GM12874 (cell line): ENCODE measurements at regions not wholly inside any gene's neighbourhood (a gene's known extent, or its start where the extent isn't known, plus 50 kb on each side); places are given as distances from the start of the nearest gene placed in this dataset.

ENCODE experiments used
- TF ChIP-seq, protein P1 (sequence below): IDR thresholded peaks from 2 replicates; pipeline ENCODE4 v1.5.1; 2011; ENCODE audit warnings: low read depth, mild to moderate bottlenecking, control low read depth, low read length, moderate library complexity; ENCODE audit not compliant: insufficient read depth

DNA sequence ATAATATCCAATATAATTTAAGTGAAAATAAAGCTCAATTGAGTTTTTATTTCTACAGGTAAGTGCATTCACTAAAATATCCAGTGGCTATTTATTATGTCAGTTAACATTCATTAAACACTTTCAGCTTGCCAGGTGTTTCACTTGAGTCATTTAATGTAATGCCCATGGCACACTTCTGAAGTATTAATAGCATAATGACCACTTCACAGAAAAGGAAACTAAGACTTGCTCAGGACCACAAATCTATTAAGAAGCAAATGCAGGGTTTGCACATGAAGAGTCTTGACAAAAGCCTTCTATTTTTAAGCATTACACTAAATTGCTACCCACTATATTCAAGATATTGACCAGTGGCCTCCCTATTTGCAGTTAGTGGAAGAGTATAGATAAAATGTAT is 612.7 kb downstream of the KCTD8 start:
- TF ChIP-seq, protein P1, sequence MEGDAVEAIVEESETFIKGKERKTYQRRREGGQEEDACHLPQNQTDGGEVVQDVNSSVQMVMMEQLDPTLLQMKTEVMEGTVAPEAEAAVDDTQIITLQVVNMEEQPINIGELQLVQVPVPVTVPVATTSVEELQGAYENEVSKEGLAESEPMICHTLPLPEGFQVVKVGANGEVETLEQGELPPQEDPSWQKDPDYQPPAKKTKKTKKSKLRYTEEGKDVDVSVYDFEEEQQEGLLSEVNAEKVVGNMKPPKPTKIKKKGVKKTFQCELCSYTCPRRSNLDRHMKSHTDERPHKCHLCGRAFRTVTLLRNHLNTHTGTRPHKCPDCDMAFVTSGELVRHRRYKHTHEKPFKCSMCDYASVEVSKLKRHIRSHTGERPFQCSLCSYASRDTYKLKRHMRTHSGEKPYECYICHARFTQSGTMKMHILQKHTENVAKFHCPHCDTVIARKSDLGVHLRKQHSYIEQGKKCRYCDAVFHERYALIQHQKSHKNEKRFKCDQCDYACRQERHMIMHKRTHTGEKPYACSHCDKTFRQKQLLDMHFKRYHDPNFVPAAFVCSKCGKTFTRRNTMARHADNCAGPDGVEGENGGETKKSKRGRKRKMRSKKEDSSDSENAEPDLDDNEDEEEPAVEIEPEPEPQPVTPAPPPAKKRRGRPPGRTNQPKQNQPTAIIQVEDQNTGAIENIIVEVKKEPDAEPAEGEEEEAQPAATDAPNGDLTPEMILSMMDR: no peak

DNA sequence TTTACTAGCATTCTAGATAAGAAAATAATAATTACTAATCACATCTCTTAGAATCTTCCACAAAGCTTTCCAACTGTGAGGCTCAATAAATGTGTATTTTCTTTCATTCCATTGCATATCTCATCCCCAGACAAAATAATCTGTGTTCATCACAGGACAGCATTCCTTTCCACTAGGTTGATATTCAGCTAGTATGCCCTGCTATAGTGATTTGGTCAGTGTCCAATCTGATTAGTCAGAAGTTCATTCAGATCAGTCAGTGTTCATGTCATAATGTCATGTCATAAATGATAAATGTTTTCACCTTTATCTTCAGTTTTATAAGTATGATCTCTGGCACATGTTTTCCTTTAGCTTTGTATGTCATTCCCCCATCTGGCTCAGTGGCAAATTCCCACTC is 611.4 kb downstream of the KCTD8 start:
- TF ChIP-seq, protein P1: no peak

DNA sequence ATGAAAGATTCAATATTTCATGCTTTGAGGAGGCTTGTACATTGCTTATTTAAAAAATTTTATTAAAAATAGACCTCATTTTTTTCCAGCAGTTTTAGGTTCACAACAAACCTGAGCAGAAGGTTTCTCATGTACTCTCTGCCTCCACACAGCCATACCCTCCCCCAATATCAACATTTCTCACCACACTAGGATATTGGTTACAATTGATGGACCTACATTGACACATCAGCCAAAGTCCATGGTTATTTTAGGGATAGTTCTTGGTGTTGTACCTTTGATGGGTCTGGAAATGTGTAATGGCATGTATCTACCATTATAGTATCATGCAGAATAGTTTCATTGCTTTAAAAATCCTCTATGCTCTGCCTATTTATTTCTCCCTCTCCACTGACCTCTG is 611.0 kb downstream of the KCTD8 start:
- TF ChIP-seq, protein P1: no peak

DNA sequence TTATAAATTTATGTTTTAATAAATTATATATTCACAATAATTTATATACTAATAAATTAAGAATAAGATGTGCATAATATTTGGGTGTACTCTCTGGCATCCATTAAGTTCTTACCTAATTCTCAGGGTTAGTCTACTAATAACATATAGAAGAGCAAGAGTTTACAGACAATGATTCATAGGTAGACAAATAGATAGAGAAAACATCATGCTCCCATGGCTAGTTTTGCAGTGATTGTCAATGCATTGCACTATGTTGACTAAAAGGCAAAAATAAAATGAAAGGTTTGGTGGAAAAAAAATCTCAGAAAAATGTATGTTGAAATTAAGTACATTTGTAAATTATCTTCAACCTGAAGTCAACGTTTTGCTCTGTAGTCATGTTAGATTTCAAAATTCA is 606.0 kb downstream of the KCTD8 start:
- TF ChIP-seq, protein P1: no peak

DNA sequence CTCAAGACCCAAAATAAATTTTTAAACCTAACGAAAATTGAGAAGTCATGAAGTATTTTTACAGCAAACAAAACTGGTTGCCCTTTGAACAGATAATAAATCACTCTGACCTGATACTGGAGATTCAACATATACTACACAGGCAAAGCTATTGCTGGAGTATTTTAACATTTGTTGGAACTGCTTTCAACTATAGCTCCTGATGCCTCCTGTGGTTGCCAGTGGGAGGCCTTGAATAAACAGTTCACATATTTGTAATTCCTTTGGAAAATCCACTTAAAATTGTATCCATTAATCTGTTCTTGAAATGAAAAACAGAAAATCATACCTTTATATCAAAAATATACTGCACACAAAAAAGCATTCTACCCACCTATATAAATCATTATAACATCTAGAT is 605.1 kb downstream of the KCTD8 start:
- TF ChIP-seq, protein P1: no peak

DNA sequence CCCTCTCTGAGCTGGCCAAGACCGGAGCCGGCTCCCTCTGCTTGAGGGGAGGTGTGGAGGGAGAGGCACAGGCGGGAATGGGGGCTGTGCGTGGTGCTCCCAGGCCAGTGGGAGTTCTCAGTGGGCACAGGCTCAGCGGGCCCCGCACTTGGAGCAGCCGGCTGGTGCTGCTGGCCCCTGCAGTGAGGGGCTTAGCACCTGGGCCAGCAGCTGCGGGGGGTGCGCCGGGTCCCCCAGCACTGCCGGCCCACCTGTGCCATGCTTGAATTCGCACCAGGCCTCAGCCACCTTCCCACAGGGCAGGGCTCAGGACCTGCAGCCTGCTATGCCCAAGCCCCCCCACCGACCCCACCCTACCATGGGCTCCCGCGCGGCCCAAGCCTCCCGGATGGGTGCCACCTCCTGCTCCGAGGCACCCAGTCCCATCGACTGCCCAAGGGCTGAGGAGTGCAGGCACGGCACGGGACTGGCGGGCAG is 602.5 kb downstream of the KCTD8 start:
- TF ChIP-seq, protein P1: no peak

DNA sequence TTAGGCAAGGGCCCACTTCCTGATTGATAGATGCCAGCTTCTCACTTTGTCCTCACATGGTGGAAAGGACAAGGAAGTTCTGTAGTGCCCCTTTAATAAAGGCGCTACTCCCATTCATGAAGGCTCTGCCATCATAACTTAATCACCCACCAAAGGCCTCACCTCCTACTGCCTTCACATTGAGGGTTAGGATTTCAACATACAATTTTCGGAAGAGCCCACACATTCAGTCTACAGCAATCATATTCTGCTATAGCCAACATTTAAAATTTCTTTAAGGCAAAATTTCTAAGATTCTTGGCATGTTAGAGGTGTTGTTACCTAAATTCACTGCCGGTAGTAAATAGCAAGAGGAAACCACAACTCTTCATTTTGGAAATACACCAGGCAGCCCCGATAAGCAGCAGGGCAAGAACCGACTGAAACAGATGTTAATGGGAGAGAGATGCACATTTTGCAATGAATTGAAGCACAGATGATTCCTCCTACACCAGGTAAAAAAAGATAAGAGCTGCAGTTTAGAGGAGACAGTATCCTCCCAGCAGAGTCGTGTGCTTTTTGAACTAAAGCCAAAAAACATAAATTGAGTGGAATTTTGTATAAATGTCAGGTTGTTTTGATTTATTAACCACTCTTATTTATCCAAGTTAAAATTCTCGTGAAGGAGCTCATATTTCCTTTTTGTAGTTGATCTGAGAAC is 594.9 kb downstream of the KCTD8 start:
- TF ChIP-seq, protein P1: no peak
